OCI-LY3 (cell line): ENCODE measurements at regions not wholly inside any gene's neighbourhood (a gene's known extent, or its start where the extent isn't known, plus 50 kb on each side); places are given as distances from the start of the nearest gene placed in this dataset.

Experiments used
- H2AFZ ChIP-seq: fragments of 200-600, 300-600 bp; shearing (Covaris generic); 2 replicates; pipeline ENCODE4 v1.6.0; 2014; ENCODE audit warnings: antibody characterized with exemption, low read depth, low read length
- H3K27ac ChIP-seq: fragments of 200-600, 300-600 bp; sonication (generic); 2 replicates; pipeline ENCODE4 v1.5.1; 2014; ENCODE audit warnings: mild to moderate bottlenecking, low read length, moderate library complexity, mixed read lengths
- H3K27me3 ChIP-seq: fragments of 200-600, 300-600 bp; sonication (generic); 2 replicates; pipeline ENCODE4 v1.6.1; 2014; ENCODE audit warnings: low read depth, low read length, mixed read lengths
- H3K36me3 ChIP-seq: fragments of 200-600, 300-600 bp; sonication (generic); replicated peaks from 2 replicates; pipeline ENCODE3; 2014; ENCODE audit warnings: low read depth, low read length, mixed read lengths
- H3K4me1 ChIP-seq: fragments of 300-600, 200-600 bp; sonication (generic); 2 replicates; pipeline ENCODE4 v1.6.1; 2014; ENCODE audit warnings: low read length, mixed read lengths
- H3K4me2 ChIP-seq: fragments of 200-600, 300-600 bp; sonication (generic); 2 replicates; pipeline ENCODE4 v1.6.1; 2014; ENCODE audit warnings: low read length, mixed read lengths
- H3K4me3 ChIP-seq: fragments of 300-600, 200-600 bp; sonication (generic); 2 replicates; pipeline ENCODE4 v1.5.1; 2014; ENCODE audit warnings: antibody characterized with exemption, mild to moderate bottlenecking, low read length, moderate library complexity
- H3K79me2 ChIP-seq: fragments of 300-600, 200-600 bp; shearing (Covaris generic); 2 replicates; pipeline ENCODE4 v1.6.1; 2014; ENCODE audit warnings: mild to moderate bottlenecking, low read length, mixed read lengths
- H3K9ac ChIP-seq: fragments of 300-600, 200-600 bp; shearing (Covaris generic); 2 replicates; pipeline ENCODE4 v1.6.0; 2014; ENCODE audit warnings: mild to moderate bottlenecking, low read length, moderate library complexity
- H3K9me3 ChIP-seq: fragments of 200-600, 300-600 bp; shearing (Covaris generic); 2 replicates; pipeline ENCODE4 v1.6.1; 2014; ENCODE audit warnings: low read length, mixed read lengths; ENCODE audit not compliant: insufficient read depth
- H4K20me1 ChIP-seq: fragments of 200-600, 300-600 bp; sonication (generic); 2 replicates; pipeline ENCODE4 v1.6.1; 2016; ENCODE audit warnings: low read length, mixed read lengths; ENCODE audit not compliant: insufficient read depth
- CTCF ChIP-seq: fragments of 200-600, 300-600 bp; sonication (generic); IDR thresholded peaks from 2 replicates; pipeline ENCODE4 v1.5.1; 2014; ENCODE audit warnings: antibody characterized with exemption, low read length, low read depth
- EZH2phosphoT487 ChIP-seq: fragments of 200-600 bp; shearing (Covaris generic); IDR thresholded peaks from 2 replicates; pipeline ENCODE4 v1.6.1; 2018; ENCODE audit warnings: antibody characterized with exemption, mixed run types, low read depth

- H2AFZ ChIP-seq = no peak overlapping the region
- no peak overlapping the region for H3K4me2 ChIP-seq
- H4K20me1 ChIP-seq = no peaks in the 10 kb centered on the region
- no peak overlapping the region for H3K27ac ChIP-seq
- no peaks in the 10 kb centered on the region for H3K36me3 ChIP-seq
- H3K79me2 ChIP-seq = no peaks in the 10 kb centered on the region
- no peaks in the 10 kb centered on the region for H3K4me1 ChIP-seq
- H3K9ac ChIP-seq = no peak overlapping the region
- no peaks in the 10 kb centered on the region for H3K9me3 ChIP-seq
- no peak for TF ChIP-seq EZH2phosphoT487
- TF ChIP-seq CTCF = no peak
- no peak overlapping the region for H3K4me3 ChIP-seq
- 0 out of 2 replicates have a peak, but pooled peaks cover 4% of the 10 kb centered on the region for H3K27me3 ChIP-seq
Measured at GRCh38 chr5:60229691-60230185, 336.2 kb upstream of the PDE4D start.

- Histone ChIP-seq H3K4me3 (no peak overlapping the region), H3K36me3 (no peaks in the 10 kb centered on the region), H3K4me1 (no peaks in the 10 kb centered on the region), H4K20me1 (no peaks in the 10 kb centered on the region), H3K4me2 (no peak overlapping the region), H3K9ac (no peak overlapping the region), H3K27me3 (no peaks in the 10 kb centered on the region), H2AFZ (no peak overlapping the region), H3K9me3 (no peaks in the 10 kb centered on the region), H3K27ac (no peak overlapping the region), H3K79me2 (no peaks in the 10 kb centered on the region)
- no peak for TF ChIP-seq EZH2phosphoT487
- TF ChIP-seq CTCF = no peak
Measured at GRCh38 chr5:60228676-60229075, 335.1 kb upstream of the PDE4D start.

GRCh38 chr5:60226128-60226527 lies 332.6 kb upstream of the PDE4D start:
- Histone ChIP-seq H3K27me3 (no peaks in the 10 kb centered on the region), H3K4me3 (no peak overlapping the region), H3K9me3 (no peaks in the 10 kb centered on the region), H3K79me2 (no peaks in the 10 kb centered on the region), H3K27ac (no peak overlapping the region), H2AFZ (no peak overlapping the region), H4K20me1 (no peaks in the 10 kb centered on the region), H3K4me1 (no peaks in the 10 kb centered on the region), H3K4me2 (no peak overlapping the region), H3K36me3 (no peaks in the 10 kb centered on the region), H3K9ac (no peak overlapping the region)
- TF ChIP-seq EZH2phosphoT487 (no peak), CTCF (no peak)

GRCh38 chr5:60223342-60223741 lies 329.8 kb upstream of the PDE4D start:
- no peak overlapping the region for H3K4me2 ChIP-seq
- no peaks in the 10 kb centered on the region for H3K27me3 ChIP-seq
- H3K4me1 ChIP-seq = no peaks in the 10 kb centered on the region
- H3K36me3 ChIP-seq = no peaks in the 10 kb centered on the region
- H4K20me1 ChIP-seq = no peaks in the 10 kb centered on the region
- TF ChIP-seq CTCF (no peak), EZH2phosphoT487 (no peak)
- H2AFZ ChIP-seq = no peak overlapping the region
- H3K79me2 ChIP-seq = no peaks in the 10 kb centered on the region
- no peak overlapping the region for H3K9ac ChIP-seq
- no peak overlapping the region for H3K27ac ChIP-seq
- no peaks in the 10 kb centered on the region for H3K9me3 ChIP-seq
- H3K4me3 ChIP-seq = no peak overlapping the region
